ENCODE measurements at regions not wholly inside any gene's neighbourhood (a gene's known extent, or its start where the extent isn't known, plus 50 kb on each side); places are given as distances from the start of the nearest gene placed in this dataset.

GRCh38 chr3:164539215-164539614 lies 539.1 kb downstream of the SI start:
- peak; percentile 43 to 74 for DNase-seq

- no peak for DNase-seq
These were observed 540.8 kb downstream of the SI start for GRCh38 chr3:164537485-164537884.

- DNase-seq = peak; percentile 37 to 90
These were observed 545.0 kb downstream of the SI start for GRCh38 chr3:164533275-164533674.

GRCh38 chr3:164526250-164526649 lies 552.0 kb downstream of the SI start:
- DNase-seq = no peak

- peak in 1 of 2 experiments; percentile 36 for DNase-seq
These were observed 554.1 kb downstream of the SI start for GRCh38 chr3:164524201-164524600.

- no peak for DNase-seq
These were observed 556.1 kb downstream of the SI start for GRCh38 chr3:164522073-164522763.

GRCh38 chr3:164521644-164522043 lies 556.7 kb downstream of the SI start:
- no peak for DNase-seq

GRCh38 chr3:164521139-164521538 lies 557.2 kb downstream of the SI start:
- no peak for DNase-seq

GRCh38 chr3:164515256-164515655 lies 563.0 kb downstream of the SI start:
- DNase-seq = no peak

- DNase-seq = no peak
These were observed 563.7 kb downstream of the SI start for GRCh38 chr3:164514576-164514975.

- DNase-seq = no peak
These were observed 570.4 kb downstream of the SI start for GRCh38 chr3:164507886-164508285.

GRCh38 chr3:164498917-164499316 lies 579.4 kb downstream of the SI start:
- DNase-seq = no peak

- DNase-seq = no peak
These were observed 589.4 kb downstream of the SI start for GRCh38 chr3:164488893-164489292.

- DNase-seq = no peak
These were observed 592.1 kb downstream of the SI start for GRCh38 chr3:164486150-164486549.

- peak in 1 of 2 experiments; percentile 65 for DNase-seq
These were observed 598.3 kb downstream of the SI start for GRCh38 chr3:164479978-164480377.

- DNase-seq = peak; percentile 59 to 88
These were observed 598.9 kb downstream of the SI start for GRCh38 chr3:164479406-164479805.

GRCh38 chr3:164478323-164478722 lies 600.0 kb downstream of the SI start:
- peak in 1 of 2 experiments; percentile 31 for DNase-seq

GRCh38 chr3:164477403-164477802 lies 600.9 kb downstream of the SI start:
- DNase-seq = no peak

- DNase-seq = no peak
These were observed 601.7 kb downstream of the SI start for GRCh38 chr3:164476631-164477030.

- DNase-seq = no peak
These were observed 607.8 kb downstream of the SI start for GRCh38 chr3:164470471-164470870.

- no peak for DNase-seq
These were observed 610.2 kb downstream of the SI start for GRCh38 chr3:164468055-164468454.

- no peak for DNase-seq
These were observed 611.3 kb downstream of the SI start for GRCh38 chr3:164467007-164467406.

- no peak for DNase-seq
These were observed 613.1 kb downstream of the SI start for GRCh38 chr3:164465172-164465571.

GRCh38 chr3:164460851-164461250 lies 617.4 kb downstream of the SI start:
- peak in 1 of 2 experiments; percentile 53 for DNase-seq

GRCh38 chr3:164459521-164460151 lies 618.7 kb downstream of the SI start:
- peak; percentile 72 to 96 for DNase-seq

Data from NCI-H2081 (cell line).